Head of caudate nucleus (tissue), 42 donors: ENCODE measurements at regions not wholly inside any gene's neighbourhood (a gene's known extent, or its start where the extent isn't known, plus 50 kb on each side); places are given as distances from the start of the nearest gene placed in this dataset.
"Not testable (repeated sequence)": the region's sequence is repeated elsewhere in the genome, so short reads cannot be mapped to it uniquely, and the experiment has no call there.

Experiments
- DNase-seq, 42 donors: peaks; one replicate each; pipeline versions ENCODE4 v3.0.0 to v3.0.0-alpha.2; 2020 to 2021; ENCODE audit warnings: mixed read lengths in 7 of 42
- intact Hi-C: fragments of 100-400 bp; cut with DNase I; formaldehyde crosslinking; loops from one replicate; pipeline ENCODE4 v1.15.0; 2022

GRCh38 chr2:59326581-59327365, 1085.6 kb upstream of the FANCL start:
- intact Hi-C loops, DNase-seq: not testable (repeated sequence)

DNA sequence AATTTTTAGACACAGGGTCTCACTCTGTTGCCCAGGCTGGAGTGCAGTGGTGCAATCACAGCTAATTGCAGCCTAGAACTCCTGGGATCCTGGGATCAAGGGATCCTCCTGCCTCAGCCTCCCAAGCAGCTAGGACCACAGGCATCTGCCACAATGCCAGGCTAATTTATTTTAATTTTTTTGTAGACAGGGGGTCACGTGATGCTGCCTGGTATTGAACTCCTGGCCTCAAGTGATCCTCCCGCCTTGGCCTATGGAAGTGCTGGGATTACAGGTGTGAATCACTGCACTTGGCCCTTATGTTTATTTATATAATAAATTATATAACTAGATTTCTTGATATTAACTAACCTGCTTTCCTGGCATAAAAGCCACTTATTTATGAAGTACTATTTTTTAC, 1081.7 kb upstream of the FANCL start:
- no peak for DNase-seq
- intact Hi-C loops = no loop called here

DNA sequence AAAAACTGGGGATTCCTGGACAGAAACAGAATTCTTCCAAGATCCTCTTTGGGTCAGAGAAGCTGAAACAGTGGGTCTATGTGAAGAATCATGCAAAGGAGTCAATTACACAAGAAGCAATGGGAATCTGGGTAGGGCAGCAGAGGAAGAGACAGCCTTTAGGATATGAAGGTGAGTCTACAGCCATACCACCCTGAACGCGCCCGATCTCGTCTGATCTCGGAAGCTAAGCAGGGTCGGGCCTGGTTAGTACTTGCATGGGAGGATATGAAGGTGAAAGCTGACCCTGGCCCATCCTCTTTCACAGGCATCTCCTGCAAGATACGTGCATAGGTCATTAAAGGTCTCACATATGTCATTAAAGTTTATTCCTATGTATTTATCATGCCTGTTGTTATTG, 1080.9 kb upstream of the FANCL start:
- intact Hi-C loops = no loop called here
- DNase-seq = no peak

GRCh38 chr2:59314031-59314766, 1073.1 kb upstream of the FANCL start:
- DNase-seq = no peak
- intact Hi-C loops = no loop called here

DNA sequence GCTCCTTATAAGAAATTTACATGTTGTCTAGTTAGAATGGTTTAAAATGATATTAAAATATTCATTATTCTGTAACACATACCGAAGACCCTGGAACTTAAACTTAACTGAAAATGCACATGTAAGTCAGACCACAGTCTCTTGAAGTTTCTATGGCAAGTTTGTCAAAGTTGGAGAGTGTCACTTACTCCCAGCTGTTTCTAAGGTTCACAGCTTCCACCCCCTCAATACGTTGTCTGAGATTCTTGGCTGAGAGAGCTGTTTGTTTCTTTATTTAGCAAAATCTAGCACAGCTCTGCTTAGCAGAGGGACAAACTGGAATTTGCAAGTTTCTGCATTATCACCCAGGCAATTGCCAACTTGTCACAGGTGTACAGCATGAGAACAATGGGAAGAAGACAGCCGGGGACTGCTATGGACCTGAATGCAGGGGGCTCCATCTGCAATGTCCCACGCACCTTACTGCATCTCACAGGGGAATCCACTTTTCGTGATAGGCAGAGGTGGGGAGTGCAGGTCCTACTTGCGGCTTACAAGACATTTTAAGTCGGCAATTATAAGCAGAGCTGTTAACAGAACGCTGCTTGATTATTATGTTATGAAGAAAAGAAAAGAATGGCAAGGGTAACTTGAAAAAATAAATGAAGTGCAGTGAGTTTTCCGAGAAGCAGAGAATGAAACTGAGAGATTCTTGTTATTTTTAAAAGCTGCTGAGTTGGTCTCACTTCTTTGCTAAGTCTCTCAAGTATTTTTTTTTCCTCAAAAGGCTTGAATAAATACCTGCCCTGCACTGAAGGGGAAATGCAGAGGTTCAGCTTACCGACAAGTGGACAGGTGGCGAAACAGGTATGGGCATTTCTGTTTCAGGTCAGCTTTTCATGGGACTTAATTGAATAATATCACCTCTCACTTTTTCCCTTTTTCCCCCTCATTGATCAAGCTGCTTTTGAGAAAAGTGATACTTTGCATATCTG, 1072.1 kb upstream of the FANCL start:
- no peak for DNase-seq
- intact Hi-C loops = no loop called here

DNA sequence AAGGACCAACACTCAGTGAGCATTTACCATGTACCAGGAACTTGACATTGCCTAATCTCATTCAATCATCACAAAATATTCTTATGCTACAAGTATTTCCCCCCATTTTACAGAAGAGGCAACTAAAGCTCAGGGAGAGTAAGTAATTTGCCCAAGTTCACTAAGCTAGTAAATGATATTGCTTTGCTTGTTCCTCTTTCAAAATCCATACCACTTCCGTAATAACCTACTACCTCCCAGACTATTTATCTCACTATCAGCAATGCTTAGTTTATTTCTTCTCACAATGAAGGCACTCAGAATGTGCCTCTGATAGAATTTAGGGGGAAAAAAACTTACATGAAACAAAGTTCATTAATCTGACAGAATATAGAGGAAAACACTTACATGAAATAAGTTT, 1070.9 kb upstream of the FANCL start:
- intact Hi-C loops = no loop called here
- no peak for DNase-seq

GRCh38 chr2:59308108-59308507, 1067.0 kb upstream of the FANCL start:
- no peak for DNase-seq
- intact Hi-C loops = no loop called here

DNA sequence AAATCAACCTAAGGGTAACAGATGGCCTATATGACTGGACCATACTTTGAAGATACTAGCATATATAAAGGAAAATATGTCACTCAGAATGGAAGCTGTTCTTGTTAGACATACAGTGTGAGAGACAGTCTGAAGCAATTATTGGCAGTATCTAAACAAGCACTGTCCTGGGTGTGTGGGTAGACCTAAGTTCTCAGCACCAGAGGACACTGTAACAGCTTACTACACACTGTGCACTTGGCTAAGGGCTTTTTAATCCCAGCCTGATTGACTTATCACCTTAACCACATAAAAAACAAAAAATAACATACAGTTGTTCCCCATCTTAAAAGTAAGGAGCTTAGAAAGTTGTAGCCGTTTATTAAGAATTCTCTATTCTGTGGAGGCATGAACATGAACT, 1066.1 kb upstream of the FANCL start:
- no peak for DNase-seq
- intact Hi-C loops = no loop called here

- intact Hi-C loops = loop anchor here (5.0 kb wide), 1 partner anchor 1249 kb away; the partner anchor contains the start of gene BCL11A
- DNase-seq = no peak
These were observed 1062.1 kb upstream of the FANCL start for GRCh38 chr2:59303272-59303671.

- DNase-seq = no peak
- intact Hi-C loops = loop anchor here (5.0 kb wide), 1 partner anchor 1250 kb away; the partner anchor contains the start of gene BCL11A
These were observed 1061.6 kb upstream of the FANCL start for GRCh38 chr2:59302683-59303082.

DNA sequence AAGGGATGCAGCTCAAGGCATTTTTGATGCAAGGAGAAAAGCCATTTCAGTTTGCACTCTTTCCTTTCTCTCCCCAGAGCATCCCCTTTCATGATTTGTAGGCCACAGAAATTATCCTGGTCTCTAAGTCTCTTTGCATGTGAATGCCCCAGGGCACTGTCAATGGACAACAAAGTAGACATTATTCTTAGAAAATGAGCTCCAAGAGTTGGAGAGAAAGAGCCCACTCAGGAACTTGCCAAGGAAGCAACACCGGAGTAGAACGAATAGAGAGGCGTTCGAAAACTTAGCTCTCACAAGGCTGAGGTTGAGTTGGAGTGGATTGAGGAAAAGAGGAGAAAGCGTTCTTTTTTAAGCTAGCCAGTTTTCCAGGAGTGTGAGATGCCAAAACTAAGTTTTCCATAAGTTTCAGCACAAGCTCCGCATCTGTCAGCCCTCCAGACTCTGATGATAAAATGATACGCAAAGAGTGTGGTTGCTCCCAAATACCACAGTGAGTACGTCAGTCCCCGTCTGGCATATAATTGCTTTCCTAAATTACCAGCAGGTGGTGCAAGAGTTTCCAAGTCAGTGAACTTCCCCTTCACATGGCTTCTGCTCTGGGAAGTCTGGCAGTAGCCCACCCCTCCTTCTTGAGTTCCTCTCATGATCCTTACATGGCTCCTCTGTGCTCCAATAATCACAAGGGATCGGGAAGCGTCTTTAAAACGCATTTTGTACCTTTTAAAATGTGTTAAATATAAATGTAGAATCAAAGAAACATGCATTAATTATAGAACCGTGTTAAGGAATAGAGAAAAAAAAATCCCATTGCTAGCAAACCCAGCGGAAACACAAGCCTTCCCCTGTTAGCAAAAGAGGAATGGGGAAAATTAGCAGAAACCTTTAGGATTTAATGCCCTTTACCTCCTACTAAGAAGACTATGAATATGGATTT, 1060.6 kb upstream of the FANCL start:
- intact Hi-C loops = loop anchor here (5.0 kb wide), 1 partner anchor 1251 kb away; the partner anchor contains the start of gene BCL11A
- DNase-seq = peak in 36 of 42 donors; percentile 3 to 79 (median 48)

DNA sequence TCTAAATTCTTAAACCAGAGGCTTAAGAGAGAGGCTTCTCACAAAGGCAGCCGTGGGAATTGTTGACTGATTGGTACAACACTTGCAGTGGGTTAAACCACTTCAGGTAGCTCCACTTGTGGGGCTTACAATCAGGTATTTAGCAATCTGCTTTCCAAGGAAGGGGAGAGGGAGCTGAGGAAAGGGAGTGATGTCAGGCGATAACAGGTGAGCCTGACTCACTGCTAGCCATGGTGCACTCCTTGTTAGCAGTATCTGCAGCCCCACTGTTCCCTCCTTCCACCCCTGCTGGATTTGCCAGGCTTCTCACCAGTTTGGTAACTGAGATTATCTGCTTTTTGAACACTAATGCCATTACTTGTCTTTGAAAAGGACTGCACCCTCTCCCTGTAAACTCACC, 1056.7 kb upstream of the FANCL start:
- intact Hi-C loops = no loop called here
- DNase-seq = no peak

- intact Hi-C loops = no loop called here
- no peak for DNase-seq
These were observed 1055.2 kb upstream of the FANCL start for GRCh38 chr2:59296279-59296678.

DNA sequence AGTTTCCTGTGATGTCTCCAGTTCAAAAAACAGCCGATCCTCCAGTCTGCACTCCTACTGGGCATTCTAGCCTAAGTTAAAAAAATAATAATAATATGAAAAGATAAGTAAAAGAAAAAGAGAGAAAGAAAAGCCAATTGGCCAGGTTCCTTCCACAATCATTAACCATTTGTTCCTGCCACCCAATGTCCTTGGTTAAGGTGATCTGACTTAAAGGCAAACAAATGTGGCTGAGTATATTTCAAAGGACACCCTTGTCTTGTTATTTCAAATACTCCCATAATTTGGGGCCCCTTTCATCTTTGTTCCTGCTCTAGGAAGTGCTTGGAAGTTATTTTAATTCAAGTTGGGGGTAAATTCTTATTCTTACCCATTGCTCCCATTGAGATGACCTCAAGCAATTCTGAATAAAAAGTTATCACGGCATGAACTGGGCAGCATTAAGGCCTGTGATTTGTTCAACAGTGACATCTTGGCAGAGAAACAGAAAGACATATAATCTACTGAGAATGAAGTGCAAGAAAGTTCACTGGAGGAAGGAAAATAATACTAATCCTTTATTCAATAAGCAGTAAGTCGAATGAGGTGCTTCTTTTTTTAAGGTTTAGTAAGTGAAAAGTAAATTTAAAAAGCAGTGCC, 1054.5 kb upstream of the FANCL start:
- no peak for DNase-seq
- intact Hi-C loops = no loop called here

GRCh38 chr2:59288771-59289170, 1047.6 kb upstream of the FANCL start:
- intact Hi-C loops = no loop called here
- no peak for DNase-seq

GRCh38 chr2:59282374-59283057, 1041.4 kb upstream of the FANCL start:
- intact Hi-C loops = no loop called here
- no peak for DNase-seq

DNA sequence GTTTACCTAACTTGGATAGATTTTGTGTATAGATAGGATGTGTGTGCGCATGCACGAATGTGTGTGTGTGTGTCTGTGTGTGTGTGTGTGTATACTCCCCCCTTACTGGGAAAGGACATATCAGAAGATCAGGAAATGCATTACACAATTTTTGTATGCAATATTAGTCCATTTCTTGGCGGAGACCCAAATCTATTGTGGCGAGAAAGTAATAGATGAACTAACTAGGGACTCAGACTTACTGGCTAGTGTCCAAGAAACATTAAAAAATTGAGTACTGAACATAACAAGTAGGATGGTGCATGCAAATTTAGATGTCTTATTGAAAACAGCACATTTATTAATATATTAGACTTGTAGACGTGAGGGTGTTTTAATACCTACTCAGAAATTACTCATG, 1036.5 kb upstream of the FANCL start:
- DNase-seq = no peak
- intact Hi-C loops = no loop called here
